Coronary artery (tissue), 2 donors: ENCODE measurements at regions not wholly inside any gene's neighbourhood (a gene's known extent, or its start where the extent isn't known, plus 50 kb on each side); places are given as distances from the start of the nearest gene placed in this dataset.

Experiments used
- DNase-seq: peaks from one replicate; pipeline ENCODE4 v3.0.0-alpha.2; 2017; ENCODE audit warnings: low spot score
- H3K27ac ChIP-seq, 2 donors: fragments of 200-600 bp; sonication (generic); one replicate each; pipeline ENCODE4 v1.5.1; 2016 to 2019
- H3K4me3 ChIP-seq: fragments of 200-600 bp; sonication (generic); 2 replicates; pipeline ENCODE4 v1.5.1; 2016; ENCODE audit warnings: mild to moderate bottlenecking, moderate library complexity
- CTCF ChIP-seq: fragments of 200-600 bp; sonication (generic); IDR thresholded peaks from one replicate; pipeline ENCODE4 v1.5.1; 2019; ENCODE audit warnings: antibody characterized with exemption

GRCh38 chr5:58284886-58285285 lies 175.0 kb downstream of the PLK2 start:
- no peak for DNase-seq
- TF ChIP-seq CTCF = no peak
- Histone ChIP-seq H3K4me3 (no peak overlapping the region), H3K27ac (no peak overlapping the region)

- TF ChIP-seq CTCF = no peak
- no peak overlapping the region for H3K27ac ChIP-seq
- DNase-seq = no peak
- no peak overlapping the region for H3K4me3 ChIP-seq
These were observed 178.7 kb downstream of the PLK2 start for GRCh38 chr5:58281189-58281588.

- no peak for DNase-seq
- Histone ChIP-seq H3K27ac (no peak overlapping the region), H3K4me3 (no peak overlapping the region)
- TF ChIP-seq CTCF = no peak
These were observed 180.6 kb downstream of the PLK2 start for GRCh38 chr5:58279259-58279658.

GRCh38 chr5:58276431-58276830 lies 183.5 kb downstream of the PLK2 start:
- Histone ChIP-seq H3K4me3 (no peak overlapping the region), H3K27ac (no peak overlapping the region)
- DNase-seq = no peak
- TF ChIP-seq CTCF = no peak

- TF ChIP-seq CTCF = no peak
- no peak for DNase-seq
- H3K4me3 ChIP-seq = no peak overlapping the region
- no peak overlapping the region for H3K27ac ChIP-seq
These were observed 184.4 kb downstream of the PLK2 start for GRCh38 chr5:58275516-58275915.

- no peak for DNase-seq
- Histone ChIP-seq H3K27ac (no peak overlapping the region), H3K4me3 (no peak overlapping the region)
- TF ChIP-seq CTCF = no peak
These were observed 185.7 kb downstream of the PLK2 start for GRCh38 chr5:58274191-58274590.

GRCh38 chr5:58273711-58274110 lies 186.2 kb downstream of the PLK2 start:
- Histone ChIP-seq H3K4me3 (no peak overlapping the region), H3K27ac (no peak overlapping the region)
- no peak for DNase-seq
- no peak for TF ChIP-seq CTCF
